Progenitor cell of endocrine pancreas (in vitro differentiated cells): ENCODE measurements at regions not wholly inside any gene's neighbourhood (a gene's known extent, or its start where the extent isn't known, plus 50 kb on each side); places are given as distances from the start of the nearest gene placed in this dataset.

Source experiments
- DNase-seq: peaks from one replicate; pipeline ENCODE4 v3.0.0; 2021; ENCODE audit warnings: low spot score; ENCODE audit not compliant: unreplicated experiment
- H3K27ac Mint-ChIP-seq: 2 replicates; pipeline ENCODE4 v1.8.0; 2021; ENCODE audit warnings: mild to moderate bottlenecking, moderate library complexity, mixed read lengths
- H3K27me3 Mint-ChIP-seq: 2 replicates; pipeline ENCODE4 v1.8.0; 2021; ENCODE audit warnings: mixed read lengths
- H3K36me3 Mint-ChIP-seq: 2 replicates; pipeline ENCODE4 v1.8.0; 2022; ENCODE audit warnings: mixed read lengths; ENCODE audit not compliant: insufficient read depth
- H3K4me1 Mint-ChIP-seq: 2 replicates; pipeline ENCODE4 v1.8.0; 2021; ENCODE audit warnings: low read depth, mixed read lengths
- H3K4me3 Mint-ChIP-seq: 2 replicates; pipeline ENCODE4 v1.8.0; 2021; ENCODE audit warnings: low read depth, mild to moderate bottlenecking, moderate library complexity, mixed read lengths
- H3K9me3 Mint-ChIP-seq: 2 replicates; pipeline ENCODE4 v1.8.0; 2021; ENCODE audit warnings: low read depth, mixed read lengths
- CTCF ChIP-seq: fragments of 200-600 bp; sonication (generic); IDR thresholded peaks from one replicate; pipeline ENCODE4 v1.5.0; 2021; ENCODE audit warnings: antibody characterized with exemption, mild to moderate bottlenecking; ENCODE audit not compliant: unreplicated experiment

GRCh38 chr2:239590995-239591915, 190.4 kb upstream of the HDAC4 start:
- TF ChIP-seq CTCF: no peak
- DNase-seq: no peak
- H3K4me3 Mint-ChIP-seq: no peak overlapping the region
- H3K4me1 Mint-ChIP-seq: no peaks in the 10 kb centered on the region
- H3K27ac Mint-ChIP-seq: no peak overlapping the region
- H3K27me3 Mint-ChIP-seq: peaks cover 7% of the 10 kb centered on the region
- H3K36me3 Mint-ChIP-seq: no peaks in the 10 kb centered on the region
- peaks cover 10% of the 10 kb centered on the region for H3K9me3 Mint-ChIP-seq

GRCh38 chr2:239590276-239590675, 189.5 kb upstream of the HDAC4 start:
- peaks cover 10% of the 10 kb centered on the region for H3K9me3 Mint-ChIP-seq
- H3K36me3 Mint-ChIP-seq: no peaks in the 10 kb centered on the region
- H3K4me1 Mint-ChIP-seq: no peaks in the 10 kb centered on the region
- peaks cover 7% of the 10 kb centered on the region for H3K27me3 Mint-ChIP-seq
- TF ChIP-seq CTCF: no peak
- no peak overlapping the region for H3K27ac Mint-ChIP-seq
- no peak overlapping the region for H3K4me3 Mint-ChIP-seq
- DNase-seq: no peak

GRCh38 chr2:239589833-239590232, 189.0 kb upstream of the HDAC4 start:
- no peak overlapping the region for H3K4me3 Mint-ChIP-seq
- peaks cover 10% of the 10 kb centered on the region for H3K9me3 Mint-ChIP-seq
- H3K27ac Mint-ChIP-seq: no peak overlapping the region
- peaks cover 7% of the 10 kb centered on the region for H3K27me3 Mint-ChIP-seq
- no peaks in the 10 kb centered on the region for H3K4me1 Mint-ChIP-seq
- DNase-seq: no peak
- no peak for TF ChIP-seq CTCF
- H3K36me3 Mint-ChIP-seq: no peaks in the 10 kb centered on the region

GRCh38 chr2:239589270-239589825, 188.5 kb upstream of the HDAC4 start:
- no peak for TF ChIP-seq CTCF
- Mint-ChIP-seq H3K9me3 (peaks cover 10% of the 10 kb centered on the region), H3K27ac (no peak overlapping the region), H3K4me1 (no peaks in the 10 kb centered on the region), H3K4me3 (no peak overlapping the region), H3K27me3 (peaks cover 7% of the 10 kb centered on the region), H3K36me3 (no peaks in the 10 kb centered on the region)
- no peak for DNase-seq

- Mint-ChIP-seq H3K4me1 (no peaks in the 10 kb centered on the region), H3K4me3 (no peak overlapping the region), H3K36me3 (no peaks in the 10 kb centered on the region), H3K27ac (no peak overlapping the region), H3K9me3 (peaks cover 10% of the 10 kb centered on the region), H3K27me3 (peaks cover 7% of the 10 kb centered on the region)
- no peak for TF ChIP-seq CTCF
- no peak for DNase-seq
Observed at GRCh38 chr2:239588451-239589269, 187.8 kb upstream of the HDAC4 start.
